ENCODE measurements at regions not wholly inside any gene's neighbourhood (a gene's known extent, or its start where the extent isn't known, plus 50 kb on each side); places are given as distances from the start of the nearest gene placed in this dataset.

DNA sequence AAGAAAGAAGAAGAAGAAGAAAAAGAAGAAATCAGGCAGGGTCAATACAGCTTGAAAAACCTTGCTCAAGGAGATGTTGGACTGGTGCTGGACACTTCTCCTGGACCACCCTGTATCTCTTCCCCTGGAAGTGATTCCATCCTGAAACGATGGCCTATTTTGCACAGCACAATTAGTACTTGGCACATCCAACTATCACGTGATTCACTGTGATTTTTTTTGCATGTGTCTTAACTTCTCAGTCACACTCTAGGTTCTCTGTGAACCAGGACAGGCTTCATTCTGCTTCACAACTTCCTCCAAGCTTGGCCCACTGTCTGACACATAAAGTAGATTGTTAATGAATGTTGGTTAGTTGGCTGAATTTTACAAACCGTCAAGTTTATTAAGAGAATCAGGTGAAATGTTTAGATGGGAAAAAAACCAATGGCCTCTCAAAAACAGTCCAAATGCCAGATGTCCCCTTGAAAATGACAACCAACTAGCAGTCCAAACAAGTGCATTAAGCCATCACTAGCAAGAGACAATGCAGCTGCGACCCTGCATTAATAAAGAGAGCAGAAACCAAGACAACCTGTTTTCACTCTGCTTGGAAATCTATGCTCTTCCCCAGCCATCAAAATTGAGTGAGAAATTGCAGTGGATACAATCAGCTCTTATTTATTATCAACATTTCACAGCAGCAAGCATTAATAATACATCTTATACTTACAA, 300.0 kb upstream of the CHAC2 start:
- TF ChIP-seq GABPA (IDR thresholded peaks at IDR 0.05; ENCODE audit: low read depth) (no peak), CHD4 (IDR thresholded peaks at IDR 0.05) (no peak), POLR2A (IDR thresholded peaks at IDR 0.05; ENCODE audit: low read depth, low read length) (no peak), POLR2AphosphoS5 (IDR thresholded peaks at IDR 0.05; ENCODE audit: low read length) (no peak), POLR2AphosphoS2 (IDR thresholded peaks at IDR 0.05; ENCODE audit: low read depth, low read length) (no peak), YBX1 (IDR thresholded peaks at IDR 0.05) (no peak), CTCF (IDR thresholded peaks at IDR 0.05 in 2 of 3, conservative IDR thresholded peaks at IDR 0.05 in 1 of 3; ENCODE audit: control insufficient read depth in 2 of 3, extremely low read depth in 1 of 3, insufficient read depth in 1 of 3, low read depth in 3 of 3, low read length in 3 of 3) (no peak)
